SK-N-SH (cell line): ENCODE measurements at regions not wholly inside any gene's neighbourhood (a gene's known extent, or its start where the extent isn't known, plus 50 kb on each side); places are given as distances from the start of the nearest gene placed in this dataset.

ENCODE experiments used
- CTCF ChIA-PET: fragments of 300-600, 350-600 bp; formaldehyde crosslinking; extraction: SDS; loops from one replicate; lab custom pipeline; 2021; lab: Yijun Ruan, JAX
- POLR2A ChIA-PET: fragments of 350-600 bp; sonication (Branson Sonifier 250); formaldehyde crosslinking; extraction: SDS; loops from one replicate; lab custom pipeline; 2020; ENCODE audit warnings: antibody characterized with exemption, inconsistent platforms; lab: Yijun Ruan, JAX
- DNase-seq: peaks from one replicate; pipeline ENCODE4 v3.0.0; 2012
- H2AFZ ChIP-seq: fragments of 200-600 bp; sonication (generic); 2 replicates; pipeline ENCODE4 v1.8.1; 2016; ENCODE audit warnings: antibody characterized with exemption, mild to moderate bottlenecking, low read depth
- H3F3A ChIP-seq: fragments of 200-600 bp; sonication (generic); replicated peaks from 2 replicates; pipeline ENCODE3; 2016; ENCODE audit warnings: antibody characterized with exemption, mild to moderate bottlenecking; ENCODE audit not compliant: insufficient read depth
- H3K27ac ChIP-seq, 2 experiments: fragments of 200-500 bp in 1 of 2; fragments of 200-600 bp in 1 of 2; sonication (Bioruptor generic) in 1 of 2; sonication (generic), shearing (Covaris generic) in 1 of 2; 2 replicates each; pipeline versions ENCODE4 v1.5.1 to v1.6.1; 2014 to 2016; ENCODE audit warnings: low read depth in 2 of 2, inconsistent platforms in 1 of 2, low read length in 1 of 2, mild to moderate bottlenecking in 1 of 2, mixed read lengths in 1 of 2
- H3K27me3 ChIP-seq: fragments of 200-600 bp; sonication (generic), shearing (Covaris generic); 2 replicates; pipeline ENCODE4 v1.6.1; 2016; ENCODE audit warnings: mixed run types; ENCODE audit not compliant: insufficient read depth
- H3K36me3 ChIP-seq, 2 experiments: fragments of 200-500 bp in 1 of 2; fragments of 200-600 bp in 1 of 2; sonication (Bioruptor generic) in 1 of 2; sonication (generic) in 1 of 2; replicated peaks in 1 of 2; 2 replicates each; pipeline versions ENCODE3 to v1.5.1; 2014 to 2016; ENCODE audit warnings: low read length in 1 of 2, mild to moderate bottlenecking in 1 of 2; ENCODE audit not compliant: insufficient read depth in 2 of 2, control insufficient read depth in 1 of 2
- H3K4me1 ChIP-seq, 2 experiments: fragments of 200-500 bp in 1 of 2; fragments of 200-600 bp in 1 of 2; sonication (Bioruptor generic) in 1 of 2; sonication (generic), shearing (Covaris generic) in 1 of 2; 2 replicates each; pipeline versions ENCODE4 v1.5.1 to v1.6.1; 2014 to 2016; ENCODE audit warnings: low read depth in 1 of 2, low read length in 1 of 2, mixed run types in 1 of 2; ENCODE audit not compliant: insufficient read depth in 2 of 2, control insufficient read depth in 1 of 2
- H3K4me2 ChIP-seq: fragments of 200-600 bp; sonication (generic), shearing (Covaris generic); 2 replicates; pipeline ENCODE4 v1.6.1; 2017; ENCODE audit warnings: mixed run types
- H3K4me3 ChIP-seq, 2 experiments: fragments of 200-500 bp in 1 of 2; fragments of 200-600 bp in 1 of 2; sonication (Bioruptor generic) in 1 of 2; sonication (generic), shearing (Covaris generic) in 1 of 2; 2 replicates each; pipeline versions ENCODE4 v1.5.1 to v1.8.1; 2014 to 2016; ENCODE audit warnings: low read depth in 2 of 2, inconsistent platforms in 1 of 2, low read length in 1 of 2, mild to moderate bottlenecking in 1 of 2, mixed read lengths in 1 of 2, moderate library complexity in 1 of 2
- H3K79me2 ChIP-seq: fragments of 200-600 bp; sonication (generic); 2 replicates; pipeline ENCODE4 v1.8.1; 2017; ENCODE audit warnings: mild to moderate bottlenecking; ENCODE audit not compliant: insufficient read depth
- H3K9ac ChIP-seq: fragments of 200-600 bp; sonication (generic); 2 replicates; pipeline ENCODE4 v1.6.1; 2017; ENCODE audit warnings: mixed run types
- H3K9me2 ChIP-seq: fragments of 200-600 bp; sonication (generic); 2 replicates; pipeline ENCODE4 v1.6.1; 2017; ENCODE audit warnings: mixed run types
- H3K9me3 ChIP-seq: fragments of 200-600 bp; sonication (generic); 2 replicates; pipeline ENCODE4 v1.6.1; 2017; ENCODE audit warnings: mixed run types, mild to moderate bottlenecking, moderate library complexity
- H4K20me1 ChIP-seq: fragments of 200-600 bp; sonication (generic); 2 replicates; pipeline ENCODE4 v1.6.1; 2017; ENCODE audit warnings: mild to moderate bottlenecking, mixed run types; ENCODE audit not compliant: insufficient read depth
- CTCF ChIP-seq: fragments of 200-600 bp; sonication (generic); IDR thresholded peaks from 2 replicates; pipeline ENCODE4 v1.6.1; 2017; ENCODE audit warnings: antibody characterized with exemption, mild to moderate bottlenecking, moderate library complexity
- ELF1 ChIP-seq: IDR thresholded peaks from 2 replicates; pipeline ENCODE4 v1.4.0; 2012
- EP300 ChIP-seq, 2 experiments: IDR thresholded peaks; 2 replicates each; pipeline versions ENCODE4 v1.4.0 to v1.6.1; 2012; ENCODE audit warnings: borderline replicate concordance in 1 of 2, low read depth in 1 of 2, low read length in 1 of 2
- EZH2phosphoT487 ChIP-seq: fragments of 200-600 bp; sonication (generic); IDR thresholded peaks from 2 replicates; pipeline ENCODE4 v1.6.1; 2017; ENCODE audit warnings: low read depth, mixed run types, mild to moderate bottlenecking, antibody characterized with exemption, moderate library complexity, borderline replicate concordance
- FOXM1 ChIP-seq: IDR thresholded peaks from 2 replicates; pipeline ENCODE4 v1.4.0; 2012; ENCODE audit warnings: low read depth, mild to moderate bottlenecking
- GABPA ChIP-seq: IDR thresholded peaks from 2 replicates; pipeline ENCODE4 v1.4.0; 2012; ENCODE audit warnings: low read depth, mild to moderate bottlenecking
- IRF3 ChIP-seq: fragments of 150-350 bp; IDR thresholded peaks from 2 replicates; pipeline ENCODE4 v1.6.1; 2016; ENCODE audit warnings: mild to moderate bottlenecking, low read depth, low read length
- JUND ChIP-seq: IDR thresholded peaks from 2 replicates; pipeline ENCODE4 v1.4.0; 2012
- NFIC ChIP-seq: IDR thresholded peaks from 2 replicates; pipeline ENCODE4 v1.4.0; 2012; ENCODE audit warnings: borderline replicate concordance
- NRF1 ChIP-seq: IDR thresholded peaks from 2 replicates; pipeline ENCODE4 v1.6.1; 2012; ENCODE audit warnings: low read depth, mild to moderate bottlenecking, low read length
- PBX3 ChIP-seq: IDR thresholded peaks from 2 replicates; pipeline ENCODE4; 2012
- RAD21 ChIP-seq: IDR thresholded peaks from 2 replicates; pipeline ENCODE4 v1.6.1; 2012; ENCODE audit warnings: mild to moderate bottlenecking, low read length
- RCOR1 ChIP-seq: fragments of 150-350 bp; IDR thresholded peaks from 2 replicates; pipeline ENCODE4 v1.6.1; 2017; ENCODE audit warnings: antibody characterized with exemption, low read length
- SMC3 ChIP-seq: IDR thresholded peaks from 2 replicates; pipeline ENCODE4 v1.6.1; 2012; ENCODE audit warnings: low read depth, low read length, improper control_type of control experiment
- TAF1 ChIP-seq: IDR thresholded peaks from 2 replicates; pipeline ENCODE4 v1.6.1; 2012; ENCODE audit warnings: low read depth, mild to moderate bottlenecking, low read length, moderate library complexity, borderline replicate concordance
- USF1 ChIP-seq: IDR thresholded peaks from 2 replicates; pipeline ENCODE4 v1.4.0; 2012; ENCODE audit warnings: low read depth, borderline replicate concordance
- YY1 ChIP-seq: IDR thresholded peaks from 2 replicates; pipeline ENCODE4 v1.4.0; 2012; ENCODE audit warnings: low read depth, mild to moderate bottlenecking
- ZBTB33 ChIP-seq: IDR thresholded peaks from 2 replicates; pipeline ENCODE4 v1.4.0; 2012; ENCODE audit warnings: low read depth, borderline replicate concordance
- WGBS: methylation state at CpG from one replicate; pipeline ENCODE4 v1.1.6; 2017; ENCODE audit warnings: low lambda C conversion rate; 5-methylcytosine and 5-hydroxymethylcytosine counted together

GRCh38 chr15:98445315-98445714 lies 203.0 kb upstream of the IGF1R start:
- Histone ChIP-seq H3K4me3 (no peak overlapping the region), H3K9me2 (no peaks in the 10 kb centered on the region), H2AFZ (no peak overlapping the region), H3K27ac (no peak overlapping the region), H4K20me1 (no peaks in the 10 kb centered on the region), H3K4me2 (no peak overlapping the region), H3K9ac (no peak overlapping the region), H3K36me3 (no peaks in the 10 kb centered on the region), H3K4me1 (no peaks in the 10 kb centered on the region), H3K9me3 (no peaks in the 10 kb centered on the region), H3K27me3 (peaks cover 34% of the 10 kb centered on the region; the same call in 1 of the 2 replicates), H3K79me2 (no peaks in the 10 kb centered on the region), H3F3A (no peaks in the 10 kb centered on the region)
- DNase-seq, result no peak
- TF ChIP-seq ZBTB33 (no peak), SMC3 (no peak), TAF1 (no peak), YY1 (no peak), IRF3 (no peak), EP300 (IDR thresholded peaks at IDR 0.05; ENCODE audit: borderline replicate concordance in 1 of 2, low read depth in 1 of 2, low read length in 1 of 2) (no peak), NRF1 (no peak), USF1 (no peak), JUND (no peak), NFIC (no peak), GABPA (no peak), CTCF (no peak), ELF1 (no peak), FOXM1 (no peak), PBX3 (no peak), EZH2phosphoT487 (no peak), RCOR1 (no peak), RAD21 (no peak)
- CTCF ChIA-PET, result interaction anchor here (2.2 to 6.3 kb wide), 2 partner anchors 17 to 631 kb away, joined by 9 to 48 read pairs; no protein-coding TSS in a partner anchor
- WGBS, result 27% methylated on average over 11 of the region's 11 CpGs
- POLR2A ChIA-PET, result no interaction called here
